Gastroesophageal sphincter (tissue), 3 donors: ENCODE measurements at regions not wholly inside any gene's neighbourhood (a gene's known extent, or its start where the extent isn't known, plus 50 kb on each side); places are given as distances from the start of the nearest gene placed in this dataset.
"Not testable (repeated sequence)": the region's sequence is repeated elsewhere in the genome, so short reads cannot be mapped to it uniquely, and the experiment has no call there.

Source experiments
- CTCF ChIP-seq, 4 experiments: fragments of 200-600 bp in 2 of 4; fragments of 450-650 bp in 2 of 4; sonication (generic) in 1 of 4; IDR thresholded peaks; one replicate each; pipeline ENCODE4 v1.5.1; 2017 to 2019; ENCODE audit warnings: antibody characterized with exemption in 4 of 4, mild to moderate bottlenecking in 2 of 4, moderate library complexity in 2 of 4
- EP300 ChIP-seq: sonication (generic); formaldehyde crosslinking; IDR thresholded peaks from one replicate; pipeline ENCODE4 v1.6.1; 2017; ENCODE audit warnings: antibody characterized with exemption, mild to moderate bottlenecking
- POLR2A ChIP-seq, 2 donors: fragments of 450-650 bp; IDR thresholded peaks; one replicate each; pipeline ENCODE4 v1.6.1; 2017; ENCODE audit warnings: antibody characterized with exemption in 2 of 2, mild to moderate bottlenecking in 2 of 2, moderate library complexity in 1 of 2
- POLR2AphosphoS5 ChIP-seq: sonication (generic); formaldehyde crosslinking; IDR thresholded peaks from one replicate; pipeline ENCODE4 v1.6.1; 2017; ENCODE audit warnings: antibody characterized with exemption

GRCh38 chr22:22369219-22369963 is 124.8 kb downstream of the VPREB1 start:
- TF ChIP-seq CTCF (IDR thresholded peaks at IDR 0.05); POLR2A (IDR thresholded peaks at IDR 0.05); EP300; POLR2AphosphoS5: not testable (repeated sequence)
